HG02870 (cell line): ENCODE measurements at regions not wholly inside any gene's neighbourhood (a gene's known extent, or its start where the extent isn't known, plus 50 kb on each side); places are given as distances from the start of the nearest gene placed in this dataset.
"Not testable (repeated sequence)": the region's sequence is repeated elsewhere in the genome, so short reads cannot be mapped to it uniquely, and the experiment has no call there.

Experiments
- ATAC-seq: cut with Tn5 transposase; IDR thresholded peaks from one replicate; pipeline ENCODE4 v1.9.1; 2021; ENCODE audit warnings: mild to moderate bottlenecking, moderate library complexity; ENCODE audit not compliant: unreplicated experiment

DNA sequence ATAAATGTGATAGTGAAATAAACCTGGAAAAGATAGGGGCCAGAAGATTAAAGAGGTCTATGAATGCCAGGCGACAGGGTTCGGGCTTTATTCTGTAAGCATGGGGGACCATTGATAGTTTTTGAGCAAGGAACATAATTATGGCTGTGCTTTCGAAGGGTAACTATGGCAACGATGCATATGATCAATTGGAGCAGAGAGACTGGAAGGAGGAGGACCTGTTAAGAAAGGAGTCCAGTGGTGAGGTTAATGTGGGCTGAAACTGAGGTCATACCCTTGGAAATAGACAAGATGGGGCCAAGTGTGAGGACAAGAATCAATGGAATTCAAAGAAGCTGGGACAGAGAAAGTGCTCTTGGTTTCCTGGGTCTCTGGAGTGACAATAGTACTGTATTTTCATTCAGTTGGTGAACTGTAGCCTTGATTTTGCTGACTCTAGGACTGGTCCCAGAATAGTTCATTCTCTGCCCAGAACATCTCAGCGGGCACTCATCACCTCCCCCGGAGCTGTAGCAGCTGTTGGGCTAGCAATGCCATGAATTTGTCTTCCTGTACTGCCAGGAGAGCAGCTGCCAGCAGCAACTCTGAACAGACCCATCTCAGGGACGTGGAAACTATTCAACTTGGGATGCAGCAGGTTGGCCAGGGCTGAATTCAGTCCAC is 108.4 kb downstream of the SRGAP2 start:
- ATAC-seq, result not testable (repeated sequence)

DNA sequence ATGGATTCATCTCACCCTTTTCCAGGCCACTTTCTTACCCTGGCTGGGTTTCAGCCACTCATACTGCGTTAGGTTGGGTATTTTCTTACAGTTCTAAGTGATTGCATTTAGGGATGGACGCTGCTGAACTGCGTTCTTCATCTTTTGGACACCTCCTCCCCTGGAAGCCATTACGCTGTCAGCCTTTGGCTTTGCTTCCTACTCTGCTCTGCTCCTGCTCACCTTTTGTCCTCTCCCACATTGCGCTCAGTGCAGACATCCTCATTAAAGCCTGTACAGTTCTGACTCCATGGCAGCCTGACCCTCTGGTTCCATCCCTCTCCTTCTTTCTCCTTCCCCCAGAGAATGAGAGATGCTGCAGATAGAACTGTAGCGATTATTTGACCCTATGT is 108.9 kb downstream of the SRGAP2 start:
- not testable (repeated sequence) for ATAC-seq

DNA sequence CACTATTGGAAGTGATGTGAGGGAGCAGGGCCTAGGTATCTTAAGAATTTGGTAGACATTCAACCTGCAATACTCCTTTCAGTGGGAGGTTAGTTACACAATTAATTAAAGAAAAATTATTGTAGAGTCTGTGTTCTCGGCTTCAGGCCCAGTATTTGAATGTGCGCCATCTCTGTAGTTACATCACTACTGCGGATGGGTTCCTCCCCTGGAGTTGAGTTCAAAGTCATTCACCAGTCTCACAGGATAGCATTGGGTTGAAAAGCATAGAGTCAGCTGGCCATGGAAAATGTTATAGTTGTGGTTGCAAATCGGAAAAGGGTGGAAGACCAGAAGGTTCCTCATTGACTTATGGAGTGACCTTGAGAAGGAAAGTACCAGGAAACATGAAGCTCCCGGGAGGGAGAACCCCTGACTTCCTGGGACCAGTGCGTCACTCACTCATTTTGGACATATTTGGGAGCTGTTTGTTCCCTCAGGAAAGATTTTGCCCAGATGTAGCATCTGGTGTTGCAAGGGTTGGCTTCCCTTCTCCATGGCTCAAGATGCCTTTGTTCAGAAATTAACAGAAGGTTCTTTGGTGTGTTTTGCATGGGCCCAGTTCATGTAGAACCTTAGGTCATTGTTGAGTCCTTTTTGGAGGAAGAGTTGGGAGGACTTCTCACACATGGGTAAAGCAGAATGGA is 111.8 kb downstream of the SRGAP2 start:
- ATAC-seq, result not testable (repeated sequence)

DNA sequence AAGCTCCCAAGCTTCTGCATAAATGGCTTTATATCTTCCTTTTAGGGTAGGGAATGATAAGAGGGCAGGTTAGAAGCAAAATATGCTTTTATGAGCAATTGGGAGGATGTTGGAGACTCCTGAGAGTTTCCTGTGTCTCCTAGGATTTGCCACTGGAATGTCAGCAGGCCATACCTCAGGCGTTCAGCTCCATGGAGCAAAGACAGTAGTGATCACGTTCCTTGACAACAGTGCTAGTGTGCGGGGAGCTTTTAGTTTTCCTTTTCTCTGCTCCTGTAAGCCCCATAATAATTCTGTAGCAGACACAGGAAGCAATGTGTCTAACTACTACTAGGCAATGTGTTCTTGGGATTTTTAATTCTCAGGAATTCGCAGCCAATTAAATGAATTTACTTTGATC is 113.6 kb downstream of the SRGAP2 start:
- not testable (repeated sequence) for ATAC-seq

DNA sequence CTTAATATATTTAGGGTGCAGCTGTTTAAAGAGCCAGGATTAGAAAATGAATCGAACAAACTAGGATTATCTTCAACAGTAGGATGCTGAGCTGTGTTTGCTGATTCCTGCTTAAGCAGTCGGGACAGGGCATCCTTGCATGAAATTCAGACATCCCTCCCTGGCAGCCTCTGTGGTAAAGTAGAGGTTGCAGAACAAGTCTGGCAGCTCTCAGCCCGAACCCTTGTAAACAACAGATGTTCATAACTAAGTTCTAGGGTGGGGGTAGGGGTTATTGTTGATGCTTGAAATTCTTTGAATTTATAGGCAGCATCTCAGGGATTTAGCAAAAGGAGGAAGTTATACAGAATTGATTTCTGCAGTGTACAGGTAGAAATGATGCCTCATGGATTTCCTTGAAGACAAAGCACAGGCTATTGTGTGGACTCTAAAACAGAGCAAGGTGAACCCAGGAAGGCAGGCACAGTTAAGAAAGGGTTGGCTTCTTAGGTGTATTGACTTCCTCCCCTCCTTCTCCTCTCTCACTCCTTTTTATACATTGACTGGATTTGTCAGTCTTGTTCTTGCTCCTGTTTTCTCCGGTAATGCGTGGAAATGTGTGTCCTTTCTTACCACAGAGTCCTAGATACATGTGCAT is 114.7 kb downstream of the SRGAP2 start:
- not testable (repeated sequence) for ATAC-seq

DNA sequence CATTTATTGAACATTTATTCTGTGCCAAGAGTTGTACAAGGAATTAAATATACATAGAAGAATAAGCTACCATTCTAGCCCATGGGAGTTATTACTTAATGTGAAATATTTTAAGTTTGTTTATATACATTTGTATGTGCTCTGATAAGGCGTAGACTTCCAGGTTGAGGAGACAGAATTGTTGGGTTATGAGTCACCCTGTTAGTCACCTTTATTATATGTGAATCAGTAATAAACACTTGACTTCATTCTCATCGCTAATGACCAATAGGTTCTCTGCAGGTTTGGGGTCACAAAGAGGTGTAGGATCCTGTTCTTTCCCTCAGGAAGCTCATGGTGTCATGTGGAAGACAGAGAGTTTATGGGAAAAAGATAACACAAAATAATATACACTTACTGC is 116.9 kb downstream of the SRGAP2 start:
- ATAC-seq, result not testable (repeated sequence)

DNA sequence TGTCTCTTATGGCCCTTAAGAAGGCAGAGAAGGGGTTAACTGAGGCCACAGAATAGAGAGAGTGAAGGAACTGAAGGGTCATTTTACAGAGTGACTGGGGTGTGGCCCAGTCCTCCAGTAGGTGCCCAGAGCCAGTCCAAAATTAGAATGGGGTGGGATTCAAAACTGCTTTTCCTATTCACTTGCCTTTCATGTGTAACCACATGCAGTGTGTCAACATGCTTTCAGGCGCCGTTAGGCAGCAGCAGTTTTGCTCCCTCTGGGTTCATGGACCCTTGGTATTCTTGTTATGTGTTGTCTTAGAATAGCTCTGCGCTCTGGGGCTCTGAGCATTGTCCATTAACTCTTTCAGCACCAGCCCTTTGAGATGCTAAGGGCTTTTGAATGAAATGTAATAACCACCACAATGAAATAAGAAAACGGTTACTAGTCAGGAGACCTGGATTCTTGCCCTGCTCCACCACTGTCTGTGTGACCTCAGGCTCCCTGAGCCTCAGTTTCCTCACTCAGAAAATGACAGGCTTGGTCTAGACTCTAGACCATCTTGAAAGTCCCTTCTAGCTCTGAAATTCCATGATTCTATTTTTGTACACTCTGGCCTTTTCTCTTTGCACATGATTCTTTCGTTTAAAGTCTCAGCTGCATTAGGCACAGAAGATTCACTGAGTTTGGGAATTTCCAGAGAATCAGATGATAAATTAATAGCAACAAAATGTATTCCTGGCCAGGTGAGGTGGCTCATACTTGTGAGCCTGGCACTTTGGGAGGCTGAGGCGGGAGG is 123.0 kb downstream of the SRGAP2 start:
- ATAC-seq, result not testable (repeated sequence)

DNA sequence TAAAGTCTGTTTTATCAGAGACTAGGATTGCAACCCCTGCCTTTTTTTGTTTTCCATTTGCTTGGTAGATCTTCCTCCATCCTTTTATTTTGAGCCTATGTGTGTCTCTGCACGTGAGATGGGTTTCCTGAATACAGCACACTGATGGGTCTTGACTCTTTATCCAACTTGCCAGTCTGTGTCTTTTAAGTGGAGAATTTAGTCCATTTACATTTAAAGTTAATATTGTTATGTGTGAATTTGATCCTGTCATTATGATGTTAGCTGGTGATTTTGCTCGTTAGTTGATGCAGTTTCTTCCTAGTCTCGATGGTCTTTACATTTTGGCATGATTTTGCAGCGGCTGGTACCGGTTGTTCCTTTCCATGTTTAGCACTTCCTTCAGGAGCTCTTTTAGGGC is 128.3 kb downstream of the SRGAP2 start:
- ATAC-seq, result not testable (repeated sequence)

DNA sequence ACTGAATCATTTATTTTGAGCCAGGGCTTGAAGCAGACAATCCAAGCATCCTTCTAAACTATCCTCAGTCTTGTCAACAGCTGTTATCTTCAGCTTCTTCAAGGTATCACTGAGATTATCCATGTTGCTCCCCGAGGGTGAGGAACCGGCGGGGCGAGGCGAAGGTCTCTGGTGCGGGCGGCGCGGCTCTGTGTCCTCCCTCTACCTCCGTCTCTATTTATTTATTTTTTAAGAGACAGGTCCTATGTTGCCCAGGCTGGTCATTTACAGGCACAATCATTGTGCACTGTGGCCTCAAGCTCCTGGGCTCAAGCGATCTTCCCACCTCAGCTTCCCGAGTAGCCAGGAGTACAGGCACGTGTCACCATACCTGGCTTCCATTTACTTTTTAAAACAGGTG is 130.0 kb downstream of the SRGAP2 start:
- ATAC-seq, result not testable (repeated sequence)

DNA sequence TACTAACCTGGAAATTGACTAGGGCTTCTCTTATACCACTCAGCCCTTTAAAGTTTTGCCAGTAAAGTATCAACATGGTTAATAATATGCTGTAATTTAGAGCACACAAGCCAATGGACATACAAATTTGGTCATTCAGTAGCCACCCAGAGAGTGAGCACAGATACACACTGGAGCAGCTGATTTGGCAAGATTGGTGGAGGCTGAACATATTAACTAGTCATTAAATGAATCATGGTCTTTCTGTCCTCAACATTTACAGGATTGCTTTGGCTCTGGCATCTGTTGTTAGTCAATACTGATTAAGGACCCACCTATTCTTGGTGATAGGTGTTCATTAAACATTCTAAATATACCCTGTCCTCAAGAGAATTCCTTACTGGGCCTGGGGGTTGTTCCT is 130.6 kb downstream of the SRGAP2 start:
- ATAC-seq, result not testable (repeated sequence)

DNA sequence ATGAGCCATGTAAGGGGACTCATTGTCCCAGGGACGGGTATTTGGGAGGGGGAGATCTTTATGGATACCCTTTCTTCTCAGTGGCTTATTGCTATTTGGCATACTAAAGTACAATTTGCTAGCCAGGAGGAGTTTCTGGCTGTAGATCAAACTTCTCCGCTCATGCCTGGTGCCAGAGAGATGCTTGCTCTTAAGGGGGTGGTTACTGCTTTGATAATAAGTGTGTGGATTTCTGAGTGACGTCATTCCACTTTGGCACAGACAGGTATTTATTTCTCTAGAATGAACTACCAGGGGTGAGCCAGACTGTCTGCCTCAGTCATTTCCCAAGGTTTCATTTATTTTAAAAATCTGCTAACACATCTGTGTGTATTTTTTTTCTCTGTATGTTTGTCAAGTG is 131.1 kb downstream of the SRGAP2 start:
- not testable (repeated sequence) for ATAC-seq

DNA sequence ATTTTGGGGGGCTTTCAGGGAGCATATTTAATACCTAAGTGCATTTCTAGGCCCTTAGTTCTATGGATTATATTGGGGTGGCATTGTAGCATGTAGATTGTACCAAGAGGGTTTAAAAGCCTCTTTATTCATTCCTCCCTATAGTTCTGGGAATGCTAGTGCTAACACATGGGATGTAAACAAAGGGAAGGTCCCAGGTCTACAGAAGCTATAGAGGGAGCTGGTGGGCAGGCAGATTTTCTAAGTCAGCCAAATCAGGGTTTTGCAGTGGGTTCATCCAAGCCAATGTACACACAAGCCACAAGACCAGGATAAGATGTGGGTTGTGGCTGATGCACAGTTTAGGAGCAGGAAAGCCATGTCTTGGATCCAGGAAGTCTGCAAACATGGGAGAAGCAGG is 131.8 kb downstream of the SRGAP2 start:
- ATAC-seq, result not testable (repeated sequence)

DNA sequence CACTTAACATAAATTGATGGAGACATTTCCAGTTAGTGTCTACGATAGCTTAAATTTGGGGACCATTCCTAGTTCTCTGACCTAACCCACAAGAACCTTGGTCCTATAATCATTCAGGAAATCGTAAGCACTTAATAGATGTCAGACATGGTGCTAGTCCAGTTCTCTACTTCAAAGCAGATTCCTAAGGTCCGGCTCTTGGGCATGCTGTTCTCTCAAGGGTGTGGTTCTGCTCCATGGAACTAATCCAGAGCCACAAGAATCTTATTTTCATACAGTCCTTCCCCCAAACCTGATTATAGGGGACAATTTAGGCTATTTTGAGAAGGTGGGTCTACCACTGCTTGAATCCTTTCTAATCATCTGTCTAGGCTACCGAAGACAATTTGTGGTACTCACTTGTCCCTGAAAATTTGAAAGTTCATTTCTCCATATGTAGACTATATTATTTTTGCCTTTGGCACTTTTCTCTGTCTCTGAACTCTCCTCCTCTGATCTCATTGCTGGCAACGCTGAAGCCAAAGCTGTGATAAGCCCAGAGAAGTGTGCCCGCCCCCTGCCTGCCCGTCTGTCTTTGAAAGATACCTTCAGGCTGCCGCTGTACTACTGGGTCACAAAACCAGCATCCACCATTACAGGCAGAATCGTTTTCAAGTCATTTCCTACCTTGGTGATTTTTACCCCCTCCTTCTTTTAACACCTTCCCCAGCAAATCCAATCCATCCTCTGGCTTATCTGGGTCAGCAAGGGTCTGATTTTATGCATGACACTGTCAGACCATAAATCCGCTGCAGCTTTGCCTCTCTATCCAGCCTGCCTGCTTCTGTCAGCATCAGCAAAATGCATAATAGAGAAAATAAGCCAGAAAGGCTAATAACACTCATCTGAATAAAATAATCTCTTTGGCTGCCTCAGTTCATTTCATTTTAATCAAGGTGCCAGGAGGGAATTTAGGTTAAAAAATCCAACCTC is 132.8 kb downstream of the SRGAP2 start:
- ATAC-seq, result not testable (repeated sequence)

DNA sequence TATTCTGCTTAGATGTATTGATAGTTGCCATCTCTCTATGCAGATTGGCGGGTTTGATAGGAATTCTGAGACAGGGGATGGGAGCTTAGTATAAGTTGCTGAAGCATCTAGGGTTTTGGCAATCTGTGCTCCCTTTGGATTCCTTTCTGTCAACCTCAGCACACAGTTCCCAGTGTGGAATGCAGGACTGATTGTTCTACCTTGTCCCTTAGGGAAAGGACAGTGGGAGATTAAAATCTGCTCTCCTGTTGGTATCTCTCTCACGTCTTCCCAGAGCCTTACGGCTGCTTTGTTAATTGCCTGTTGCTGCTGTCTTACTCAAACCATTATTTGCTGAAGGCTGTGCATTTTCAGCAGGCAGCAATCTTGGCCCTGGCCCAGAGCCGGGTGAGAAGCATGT is 133.3 kb upstream of the IKBKE start:
- ATAC-seq, result not testable (repeated sequence)

DNA sequence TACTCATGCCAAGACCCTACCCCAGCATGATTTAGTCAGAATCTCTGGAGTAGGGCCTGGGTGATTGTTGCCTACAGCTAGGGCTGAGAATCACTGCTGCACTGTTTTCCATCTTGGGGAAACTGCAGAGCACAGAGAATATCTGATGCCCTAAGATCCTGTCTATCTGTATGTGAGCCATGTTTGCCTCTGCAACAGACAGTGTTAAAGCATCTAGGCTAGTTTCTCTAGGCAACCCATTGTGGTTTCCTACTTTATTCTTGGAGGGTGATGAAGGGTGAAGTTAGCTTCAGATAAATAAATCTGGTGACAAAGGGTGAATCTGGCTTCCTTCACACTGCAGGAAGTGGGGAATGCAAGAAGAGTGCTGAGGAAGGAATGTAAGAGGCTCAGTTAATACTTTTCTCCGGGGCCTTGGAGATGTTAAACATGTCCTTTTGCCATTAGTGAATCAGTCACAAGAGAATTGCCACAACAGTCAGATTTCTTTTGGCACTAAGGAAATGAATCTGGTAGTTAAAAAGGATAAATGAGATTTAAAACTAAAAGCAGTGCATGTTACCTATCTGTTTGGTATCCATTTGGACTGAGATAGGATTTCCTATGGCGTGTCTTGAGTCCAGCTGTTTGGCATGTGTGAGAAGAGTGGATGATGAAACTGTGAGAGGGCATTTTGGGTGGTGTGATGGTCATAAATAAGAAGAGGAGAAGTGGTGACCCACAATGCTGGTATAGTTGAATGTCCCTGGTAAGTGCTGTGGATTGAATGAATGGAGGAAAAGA is 119.6 kb upstream of the IKBKE start:
- ATAC-seq, result not testable (repeated sequence)

DNA sequence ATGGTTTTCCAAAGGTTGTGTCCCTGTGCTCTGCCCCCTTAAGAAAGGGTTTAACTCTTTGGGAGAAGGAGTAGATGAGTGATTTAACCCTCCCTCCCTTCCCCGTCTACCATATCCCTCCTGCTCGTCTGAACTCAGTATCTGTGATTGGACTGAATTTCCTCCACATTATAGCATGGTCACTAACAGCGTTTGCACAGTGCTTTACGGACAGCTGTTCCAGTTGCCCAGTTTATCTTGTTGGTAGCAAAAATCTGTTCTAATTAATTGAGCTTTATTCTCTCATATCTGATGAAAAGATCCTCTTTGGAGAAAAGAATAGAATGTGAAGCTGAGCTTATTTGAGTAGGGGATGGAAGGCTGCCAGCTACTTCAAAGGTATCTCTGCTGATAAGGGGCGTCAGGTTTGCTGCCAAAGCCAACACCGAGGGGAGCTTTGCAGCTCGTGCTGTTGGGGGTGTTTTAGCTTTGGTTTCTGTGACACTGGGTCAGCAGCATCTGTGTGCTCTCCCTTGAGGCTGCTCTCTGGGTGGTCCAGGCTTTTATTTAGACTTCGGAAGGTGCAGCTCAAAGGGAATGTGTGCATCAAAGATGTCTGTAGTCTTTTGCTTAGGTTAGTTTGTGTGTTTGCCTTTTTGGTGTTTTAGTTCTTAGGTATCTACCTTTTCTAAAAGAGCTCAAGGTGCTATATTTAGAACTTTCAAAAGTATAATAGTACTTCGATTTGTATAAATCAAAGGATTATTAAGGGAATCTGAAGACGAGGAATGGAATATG is 118.8 kb upstream of the IKBKE start:
- not testable (repeated sequence) for ATAC-seq

DNA sequence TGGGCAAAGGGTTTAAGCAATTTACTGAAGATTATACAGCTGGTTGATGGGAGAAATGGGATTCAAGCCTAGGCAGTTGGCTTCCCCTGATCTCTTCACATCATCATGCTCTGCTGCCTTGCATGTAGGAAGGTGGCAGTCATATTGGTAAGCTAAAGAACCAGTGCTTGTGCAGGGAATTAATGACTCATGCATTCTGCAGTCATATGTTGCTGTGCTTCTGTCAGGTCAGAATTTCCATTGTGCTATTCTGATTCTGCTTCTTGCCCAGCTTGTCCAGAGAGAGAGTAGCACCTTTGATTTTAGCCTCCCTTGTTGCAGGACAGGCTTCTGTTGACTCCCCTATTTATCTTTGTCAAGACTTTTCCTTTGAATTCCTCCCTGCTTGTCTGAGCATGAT is 114.0 kb upstream of the IKBKE start:
- ATAC-seq, result not testable (repeated sequence)

DNA sequence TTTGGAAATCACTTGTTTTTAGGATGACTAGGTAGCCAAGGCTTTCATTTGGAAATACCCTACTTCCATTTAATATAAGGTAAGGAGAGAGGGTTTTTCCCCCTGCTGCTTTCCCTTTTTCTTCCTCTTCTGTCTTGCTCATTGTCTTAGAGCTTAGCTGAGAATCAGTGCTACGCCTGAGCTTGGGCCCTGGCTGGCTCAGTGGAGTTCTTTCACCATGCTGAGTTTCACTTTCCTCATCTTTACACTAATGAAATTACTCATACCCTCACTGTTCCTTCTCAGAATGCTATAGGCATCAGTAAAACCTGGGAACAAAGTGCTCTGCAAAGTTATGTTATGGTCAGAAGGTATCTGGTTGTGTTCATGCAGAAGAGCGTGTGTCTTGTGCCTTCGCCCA is 112.3 kb upstream of the IKBKE start:
- peak; percentile 71 for ATAC-seq

DNA sequence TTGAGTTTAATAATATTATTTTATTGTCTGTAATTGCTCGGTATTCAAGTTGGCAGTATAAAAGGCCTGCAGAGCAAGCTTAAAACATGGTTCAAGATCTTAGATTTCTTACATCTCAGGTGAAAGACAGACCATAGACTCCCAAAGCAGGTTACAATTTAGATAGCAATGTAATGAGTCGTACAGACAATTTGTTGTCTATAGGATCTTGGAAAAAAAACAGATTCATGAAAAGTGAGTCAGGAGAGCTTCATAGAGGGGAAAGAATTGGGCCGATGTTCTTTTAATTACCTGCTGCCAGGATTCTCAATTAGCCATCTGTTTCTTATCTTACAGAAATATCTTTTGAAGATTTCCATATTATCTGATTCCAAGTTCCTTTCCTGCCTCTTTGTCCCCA is 111.5 kb upstream of the IKBKE start:
- not testable (repeated sequence) for ATAC-seq
